GM12873 (cell line): ENCODE measurements at regions not wholly inside any gene's neighbourhood (a gene's known extent, or its start where the extent isn't known, plus 50 kb on each side); places are given as distances from the start of the nearest gene placed in this dataset.

Source experiments
- TF ChIP-seq, protein P1 (sequence below): IDR thresholded peaks from 2 replicates; pipeline ENCODE4 v1.5.1; 2012; ENCODE audit warnings: low read depth, mild to moderate bottlenecking, moderate library complexity, low read length, control low read depth; ENCODE audit not compliant: insufficient read depth; ENCODE audit errors: missing control alignments

DNA sequence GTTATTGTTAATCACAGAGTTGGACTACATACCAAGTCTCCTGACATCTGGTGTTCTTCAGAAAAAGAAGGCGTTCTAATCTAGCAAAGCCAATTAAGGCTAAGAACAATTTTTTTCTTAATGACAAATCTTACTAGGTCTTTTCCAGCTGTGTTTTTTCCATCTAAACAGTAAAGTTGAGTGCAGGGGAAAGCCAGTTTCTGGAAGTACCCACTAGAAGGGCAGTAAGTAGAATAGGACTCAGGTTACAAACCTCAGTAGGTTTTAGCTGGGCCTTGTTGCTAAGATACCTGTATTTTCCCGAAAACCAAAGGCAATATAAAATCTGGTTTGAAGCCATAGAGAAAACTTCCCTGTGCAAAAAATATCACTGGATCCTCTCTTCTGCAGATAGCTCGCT lies 351.9 kb downstream of the ETS1 start:
- TF ChIP-seq, protein P1, sequence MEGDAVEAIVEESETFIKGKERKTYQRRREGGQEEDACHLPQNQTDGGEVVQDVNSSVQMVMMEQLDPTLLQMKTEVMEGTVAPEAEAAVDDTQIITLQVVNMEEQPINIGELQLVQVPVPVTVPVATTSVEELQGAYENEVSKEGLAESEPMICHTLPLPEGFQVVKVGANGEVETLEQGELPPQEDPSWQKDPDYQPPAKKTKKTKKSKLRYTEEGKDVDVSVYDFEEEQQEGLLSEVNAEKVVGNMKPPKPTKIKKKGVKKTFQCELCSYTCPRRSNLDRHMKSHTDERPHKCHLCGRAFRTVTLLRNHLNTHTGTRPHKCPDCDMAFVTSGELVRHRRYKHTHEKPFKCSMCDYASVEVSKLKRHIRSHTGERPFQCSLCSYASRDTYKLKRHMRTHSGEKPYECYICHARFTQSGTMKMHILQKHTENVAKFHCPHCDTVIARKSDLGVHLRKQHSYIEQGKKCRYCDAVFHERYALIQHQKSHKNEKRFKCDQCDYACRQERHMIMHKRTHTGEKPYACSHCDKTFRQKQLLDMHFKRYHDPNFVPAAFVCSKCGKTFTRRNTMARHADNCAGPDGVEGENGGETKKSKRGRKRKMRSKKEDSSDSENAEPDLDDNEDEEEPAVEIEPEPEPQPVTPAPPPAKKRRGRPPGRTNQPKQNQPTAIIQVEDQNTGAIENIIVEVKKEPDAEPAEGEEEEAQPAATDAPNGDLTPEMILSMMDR: no peak

DNA sequence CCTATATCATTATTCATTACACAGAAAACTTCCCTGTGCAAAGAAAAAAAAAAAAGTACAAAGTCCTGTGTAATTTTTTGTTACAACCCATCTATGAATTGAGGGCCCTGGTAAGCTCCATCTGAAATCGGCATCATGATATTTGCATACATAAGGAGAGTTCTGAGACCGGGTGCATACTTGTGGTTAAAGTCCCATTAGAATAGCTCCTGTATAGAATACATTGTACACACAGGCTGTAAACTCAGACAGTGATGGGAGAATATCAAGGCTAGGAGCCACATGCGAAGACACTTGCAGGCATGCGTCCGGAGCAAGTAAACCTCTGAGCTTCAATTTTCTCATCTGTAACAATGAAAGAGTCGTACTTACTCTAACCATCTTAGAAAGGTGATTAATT lies 353.2 kb downstream of the ETS1 start:
- TF ChIP-seq, protein P1: no peak

DNA sequence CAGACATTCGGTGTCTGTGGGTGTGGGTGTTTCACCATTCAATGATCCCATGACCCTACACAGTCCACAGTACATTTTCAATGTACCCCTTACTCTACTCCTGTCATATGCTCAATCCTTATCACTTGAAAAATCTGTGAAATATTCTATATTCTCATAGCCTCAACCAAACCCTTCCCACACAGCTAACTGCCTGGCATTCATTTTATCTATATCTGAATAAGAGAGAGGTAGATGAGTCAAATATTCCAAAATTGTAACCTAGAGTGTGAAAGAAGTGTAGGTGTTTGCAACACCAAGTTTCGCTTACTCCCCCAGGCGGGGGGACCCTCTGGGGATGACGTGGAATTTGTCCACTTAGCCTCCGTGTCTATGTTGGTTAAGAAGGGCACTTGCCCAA lies 354.8 kb downstream of the ETS1 start:
- TF ChIP-seq, protein P1: no peak

DNA sequence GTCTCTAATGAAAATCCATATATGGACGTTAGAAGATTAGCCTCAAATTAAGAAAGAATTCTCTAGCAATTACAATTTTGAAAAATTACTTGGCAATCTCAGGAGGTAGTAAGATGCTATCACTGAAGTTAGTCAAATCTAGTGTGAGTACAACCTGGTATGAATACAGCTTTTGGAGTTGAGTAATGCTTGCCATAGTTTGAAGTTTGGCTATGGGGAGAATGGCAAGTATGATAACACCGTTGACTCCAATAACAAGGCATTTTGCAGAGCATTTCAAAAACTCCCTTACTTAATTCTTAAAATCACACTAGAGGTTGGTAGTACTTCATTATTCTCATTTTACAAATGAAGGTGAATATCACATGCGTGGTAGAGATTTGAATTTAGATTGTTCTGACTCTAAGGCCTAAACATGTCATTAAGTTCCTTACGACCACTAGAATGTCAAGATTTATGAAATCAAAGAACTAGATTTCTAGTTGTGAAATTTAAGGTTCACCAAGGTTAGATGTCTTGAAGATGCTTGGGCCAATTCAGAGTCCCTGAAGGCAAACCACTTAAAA lies 355.4 kb downstream of the ETS1 start:
- TF ChIP-seq, protein P1: no peak

DNA sequence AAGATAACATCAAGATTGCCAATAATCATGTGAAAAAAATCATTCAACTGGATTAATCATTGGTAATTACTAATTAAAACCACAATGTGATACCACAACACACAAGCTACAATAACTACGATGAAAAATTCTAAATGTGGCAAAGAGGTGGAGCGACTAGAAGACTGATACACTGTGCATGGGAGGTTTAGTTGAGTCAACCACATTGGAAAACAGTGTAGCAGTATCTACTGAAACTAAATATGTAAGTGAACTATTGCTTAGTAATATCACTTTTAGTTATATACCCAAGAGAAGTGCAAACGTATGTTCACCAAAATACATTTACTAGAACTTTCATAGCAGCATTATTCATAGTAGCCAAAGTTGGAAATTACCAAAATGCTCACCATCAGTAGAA lies 359.9 kb downstream of the ETS1 start:
- TF ChIP-seq, protein P1: no peak

DNA sequence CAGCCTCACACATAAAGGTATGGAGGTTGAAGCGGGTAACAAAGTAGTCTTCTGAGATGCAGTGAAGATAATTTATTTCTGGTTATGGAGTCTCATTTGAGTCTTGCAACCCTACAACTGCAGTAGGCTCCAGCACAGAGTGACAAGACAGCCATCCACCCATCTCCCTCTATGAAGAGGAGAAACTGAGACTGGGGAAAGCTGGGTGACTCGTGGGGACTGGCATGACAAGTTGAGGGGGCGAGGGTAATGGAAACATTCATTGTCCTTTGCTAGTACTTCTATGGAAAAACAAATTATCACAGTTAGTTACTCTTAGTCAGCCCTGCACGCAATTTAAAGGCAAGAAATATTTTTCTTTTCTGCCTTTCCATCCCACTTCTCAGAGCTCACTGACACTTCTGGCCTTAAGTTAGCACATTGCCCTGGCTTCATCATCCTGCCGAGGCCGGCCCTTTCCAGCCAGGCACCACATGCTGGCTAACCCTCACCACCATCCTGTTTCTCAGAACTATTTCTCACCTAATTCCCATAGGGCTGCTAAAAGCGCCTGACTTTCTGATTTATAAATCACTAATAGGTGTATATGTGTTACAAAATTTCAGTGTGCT lies 361.1 kb downstream of the ETS1 start:
- TF ChIP-seq, protein P1: no peak

DNA sequence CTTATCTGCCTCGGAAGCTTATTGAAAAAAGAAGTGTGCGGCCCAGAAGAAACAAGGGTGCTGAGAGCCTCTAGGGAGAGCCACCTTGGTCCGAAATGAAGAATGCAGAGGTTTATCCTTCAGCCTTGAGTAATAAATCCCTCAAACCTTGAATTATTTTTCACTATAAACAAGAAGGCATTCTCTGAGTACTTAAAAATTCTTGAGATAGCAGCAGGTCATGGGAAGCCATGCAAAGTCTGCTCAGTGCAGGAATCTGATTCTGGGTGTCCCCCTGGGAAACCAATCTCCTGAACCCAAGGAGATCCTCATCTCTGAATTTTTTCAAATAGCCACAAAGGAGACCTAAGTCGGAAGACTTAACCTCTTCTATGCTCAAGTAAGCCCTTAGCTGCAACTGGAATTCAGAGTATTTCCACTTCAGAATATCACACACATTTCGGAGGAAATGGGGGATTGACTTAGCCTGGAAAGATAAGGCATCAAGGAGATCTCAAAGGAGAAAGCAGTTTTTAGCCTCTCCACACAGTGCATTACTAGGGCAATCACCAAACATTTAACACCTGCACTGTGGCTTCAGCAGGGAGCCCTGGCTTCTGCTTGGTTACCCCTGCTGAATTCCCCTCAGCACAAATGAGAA lies 365.0 kb downstream of the ETS1 start:
- TF ChIP-seq, protein P1: no peak
